Calu3 (cell line): ENCODE measurements at regions not wholly inside any gene's neighbourhood (a gene's known extent, or its start where the extent isn't known, plus 50 kb on each side); places are given as distances from the start of the nearest gene placed in this dataset.

ENCODE experiments used
- BruUV-seq: library from RNA; stranded (reverse); fragments of 400-500 nt; replicated peaks from 2 replicates; lab custom pipeline; 2021; lab: Mats Ljungman, UMichigan
- CTCF ChIA-PET: fragments of 300-600 bp; sonication (Branson Sonifier 250); formaldehyde crosslinking; loops from one replicate; lab custom pipeline; 2022; ENCODE audit warnings: antibody characterized with exemption; lab: Charles Lee
- DNase-seq: peaks from one replicate; pipeline ENCODE4 v3.0.0; 2022
- H3K27ac Mint-ChIP-seq: one replicate; pipeline ENCODE4 v1.8.0; 2022; ENCODE audit warnings: mixed read lengths; ENCODE audit not compliant: unreplicated experiment
- H3K27me3 Mint-ChIP-seq: one replicate; pipeline ENCODE4 v1.8.0; 2022; ENCODE audit warnings: mixed read lengths; ENCODE audit not compliant: unreplicated experiment
- H3K36me3 Mint-ChIP-seq: one replicate; pipeline ENCODE4 v1.8.0; 2022; ENCODE audit warnings: mild to moderate bottlenecking, moderate library complexity, mixed read lengths; ENCODE audit not compliant: insufficient read depth, unreplicated experiment
- H3K4me1 Mint-ChIP-seq: one replicate; pipeline ENCODE4 v1.8.0; 2022; ENCODE audit warnings: mild to moderate bottlenecking, low read depth, mixed read lengths; ENCODE audit not compliant: unreplicated experiment
- H3K4me3 Mint-ChIP-seq: one replicate; pipeline ENCODE4 v1.8.0; 2022; ENCODE audit warnings: mild to moderate bottlenecking, low read depth, moderate library complexity, mixed read lengths; ENCODE audit not compliant: unreplicated experiment
- H3K9me3 Mint-ChIP-seq: one replicate; pipeline ENCODE4 v1.8.0; 2022; ENCODE audit warnings: low read depth, mixed read lengths; ENCODE audit not compliant: unreplicated experiment
- intact Hi-C: fragments of 100-400 bp; cut with micrococcal nuclease; formaldehyde crosslinking; loops from one replicate; pipeline ENCODE4 v1.10.0; 2022; ENCODE audit not compliant: unreplicated experiment
- TF ChIP-seq, protein P1 (sequence below): fragments of 200-600 bp; IDR thresholded peaks from one replicate; pipeline ENCODE4 v1.8.0; 2022; ENCODE audit warnings: antibody characterized with exemption; ENCODE audit not compliant: unreplicated experiment

DNA sequence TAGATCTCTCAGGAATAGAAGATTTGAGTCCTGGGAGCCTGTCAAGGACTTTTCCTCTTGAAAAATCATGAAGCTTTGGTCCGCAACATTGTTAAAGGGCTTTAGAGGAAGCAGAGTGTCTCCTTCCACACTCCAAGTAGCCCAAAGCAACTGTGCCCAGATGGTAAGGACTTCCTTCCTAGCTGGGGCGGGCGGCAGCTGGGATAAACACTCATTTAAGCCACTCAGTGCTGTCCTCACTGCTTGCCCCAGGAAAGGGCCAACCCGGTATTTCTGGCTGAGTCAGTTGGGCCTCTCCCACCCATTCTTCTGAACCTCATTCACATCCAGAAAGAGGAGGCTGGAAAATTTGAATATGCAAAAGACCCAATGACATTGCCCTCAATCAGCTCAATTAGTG is 144.3 kb downstream of the CHIC2 start:
- CTCF ChIA-PET = interaction anchor here (0.6 kb wide), 1 partner anchor 77 kb away, joined by 3 read pairs; no protein-coding TSS in a partner anchor
- Mint-ChIP-seq H3K27me3 (no peaks in the 10 kb centered on the region), H3K27ac (no peak overlapping the region), H3K9me3 (no peaks in the 10 kb centered on the region), H3K36me3 (no peaks in the 10 kb centered on the region), H3K4me3 (no peak overlapping the region), H3K4me1 (peaks cover 41% of the 10 kb centered on the region)
- BruUV-seq = no TSS peak
- intact Hi-C loops = no loop called here
- TF ChIP-seq, protein P1, sequence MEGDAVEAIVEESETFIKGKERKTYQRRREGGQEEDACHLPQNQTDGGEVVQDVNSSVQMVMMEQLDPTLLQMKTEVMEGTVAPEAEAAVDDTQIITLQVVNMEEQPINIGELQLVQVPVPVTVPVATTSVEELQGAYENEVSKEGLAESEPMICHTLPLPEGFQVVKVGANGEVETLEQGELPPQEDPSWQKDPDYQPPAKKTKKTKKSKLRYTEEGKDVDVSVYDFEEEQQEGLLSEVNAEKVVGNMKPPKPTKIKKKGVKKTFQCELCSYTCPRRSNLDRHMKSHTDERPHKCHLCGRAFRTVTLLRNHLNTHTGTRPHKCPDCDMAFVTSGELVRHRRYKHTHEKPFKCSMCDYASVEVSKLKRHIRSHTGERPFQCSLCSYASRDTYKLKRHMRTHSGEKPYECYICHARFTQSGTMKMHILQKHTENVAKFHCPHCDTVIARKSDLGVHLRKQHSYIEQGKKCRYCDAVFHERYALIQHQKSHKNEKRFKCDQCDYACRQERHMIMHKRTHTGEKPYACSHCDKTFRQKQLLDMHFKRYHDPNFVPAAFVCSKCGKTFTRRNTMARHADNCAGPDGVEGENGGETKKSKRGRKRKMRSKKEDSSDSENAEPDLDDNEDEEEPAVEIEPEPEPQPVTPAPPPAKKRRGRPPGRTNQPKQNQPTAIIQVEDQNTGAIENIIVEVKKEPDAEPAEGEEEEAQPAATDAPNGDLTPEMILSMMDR = no peak
- DNase-seq = no peak

DNA sequence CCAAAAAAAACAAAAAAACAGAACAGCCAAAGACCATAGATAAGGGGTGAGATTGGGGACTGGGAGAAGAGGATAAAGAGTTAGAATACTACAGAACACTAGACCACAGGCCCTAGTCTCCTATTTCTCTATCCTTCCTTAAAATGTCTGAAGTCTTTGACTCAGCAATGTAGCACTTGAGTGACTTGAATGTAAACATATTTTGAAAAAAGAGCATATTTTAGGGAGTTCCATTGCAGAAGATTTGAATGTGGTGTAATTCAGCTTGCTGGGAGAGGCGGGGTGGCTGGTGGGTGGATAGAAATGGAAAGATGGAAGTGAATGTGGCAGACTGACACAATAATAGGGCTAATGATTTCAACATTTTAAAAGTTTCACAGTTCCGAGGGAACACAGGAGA is 144.9 kb downstream of the CHIC2 start:
- TF ChIP-seq, protein P1 = no peak
- H3K27ac Mint-ChIP-seq = no peak overlapping the region
- intact Hi-C loops = no loop called here
- BruUV-seq = no TSS peak
- no peaks in the 10 kb centered on the region for H3K9me3 Mint-ChIP-seq
- no peak for DNase-seq
- no peaks in the 10 kb centered on the region for H3K27me3 Mint-ChIP-seq
- no peaks in the 10 kb centered on the region for H3K36me3 Mint-ChIP-seq
- H3K4me3 Mint-ChIP-seq = no peak overlapping the region
- peaks cover 38% of the 10 kb centered on the region for H3K4me1 Mint-ChIP-seq
- CTCF ChIA-PET = no interaction called here

DNA sequence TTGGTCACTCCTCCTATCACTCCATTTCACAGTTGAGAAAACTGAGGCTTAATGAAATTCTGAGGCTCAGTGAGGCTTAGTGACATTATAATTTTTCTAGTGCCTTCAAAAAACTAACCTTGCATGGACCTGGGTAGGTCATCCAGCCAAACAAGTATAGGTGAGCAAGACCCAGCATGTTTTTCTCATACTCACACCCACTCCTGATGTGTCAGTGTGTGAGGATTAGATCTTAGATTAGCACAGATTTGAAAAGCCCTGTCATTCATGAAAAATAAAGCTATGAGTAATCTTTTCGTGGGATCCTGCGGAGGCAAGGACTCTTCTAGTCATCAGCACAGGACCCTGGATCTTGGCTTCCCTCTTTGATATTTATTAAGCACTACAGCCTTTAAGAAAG is 146.7 kb downstream of the CHIC2 start:
- CTCF ChIA-PET = no interaction called here
- Mint-ChIP-seq H3K27ac (no peak overlapping the region), H3K27me3 (no peaks in the 10 kb centered on the region), H3K4me3 (no peak overlapping the region), H3K9me3 (no peaks in the 10 kb centered on the region), H3K4me1 (peaks cover 43% of the 10 kb centered on the region), H3K36me3 (no peaks in the 10 kb centered on the region)
- intact Hi-C loops = no loop called here
- DNase-seq = no peak
- TF ChIP-seq, protein P1 = no peak
- BruUV-seq = no TSS peak

DNA sequence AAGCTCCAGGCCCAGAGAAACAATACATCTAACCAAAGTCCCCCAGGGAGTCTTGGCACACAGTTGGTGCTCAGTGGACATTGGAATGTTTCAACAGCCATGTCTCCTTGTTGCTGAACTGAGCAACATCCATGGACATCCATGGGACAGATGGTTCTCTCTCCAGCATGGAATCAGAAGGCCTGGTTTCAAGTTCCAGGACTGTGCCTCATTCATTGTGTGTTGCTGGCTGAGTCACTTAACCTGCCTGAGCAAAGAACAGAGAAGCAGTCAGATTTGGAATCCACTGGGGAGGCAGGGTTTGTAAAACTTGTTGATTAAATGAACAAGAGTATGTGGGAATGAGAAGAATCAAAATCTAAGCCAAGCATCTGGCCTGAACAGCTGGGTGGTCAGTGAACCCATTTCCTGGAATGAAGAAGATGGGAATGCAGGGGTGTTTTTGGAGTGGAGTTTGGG is 147.9 kb downstream of the CHIC2 start:
- no peaks in the 10 kb centered on the region for H3K27me3 Mint-ChIP-seq
- intact Hi-C loops = no loop called here
- no peak overlapping the region for H3K4me3 Mint-ChIP-seq
- H3K4me1 Mint-ChIP-seq = peaks cover 43% of the 10 kb centered on the region
- TF ChIP-seq, protein P1 = no peak
- no TSS peak for BruUV-seq
- CTCF ChIA-PET = no interaction called here
- no peak for DNase-seq
- H3K9me3 Mint-ChIP-seq = no peaks in the 10 kb centered on the region
- no peaks in the 10 kb centered on the region for H3K36me3 Mint-ChIP-seq
- no peak overlapping the region for H3K27ac Mint-ChIP-seq
